SK-N-SH treated with all-trans-retinoic acid at 6 μM for 48 hours (cell line): ENCODE measurements at regions not wholly inside any gene's neighbourhood (a gene's known extent, or its start where the extent isn't known, plus 50 kb on each side); places are given as distances from the start of the nearest gene placed in this dataset.
"Not testable (repeated sequence)": the region's sequence is repeated elsewhere in the genome, so short reads cannot be mapped to it uniquely, and the experiment has no call there.

Experiments used
- ATAC-seq: fragments of 200-7000 bp; cut with Tn5 transposase; 3 replicates; pipeline ENCODE4 v1.9.1; 2020; ENCODE audit warnings: mild to moderate bottlenecking, moderate library complexity
- ARNTL ChIP-seq: fragments of 450-650 bp; formaldehyde crosslinking; IDR thresholded peaks from 2 replicates; pipeline ENCODE4 v1.5.0; 2020; ENCODE audit warnings: low read depth, mild to moderate bottlenecking, moderate library complexity, borderline replicate concordance
- BACH2 ChIP-seq: fragments of 250-450 bp; sonication (Bioruptor Pico); IDR thresholded peaks from 2 replicates; pipeline ENCODE4 v1.9.0; 2021; ENCODE audit warnings: mild to moderate bottlenecking, borderline replicate concordance
- CSDC2 ChIP-seq: fragments of 250-450 bp; sonication (Bioruptor Pico); IDR thresholded peaks from 2 replicates; pipeline ENCODE4 v1.5.0; 2020; ENCODE audit warnings: mild to moderate bottlenecking, moderate library complexity
- ESRRG ChIP-seq: fragments of 250-450 bp; sonication (Bioruptor Pico); IDR thresholded peaks from 2 replicates; pipeline ENCODE4 v1.6.1; 2021; ENCODE audit warnings: mild to moderate bottlenecking
- GLIS3 ChIP-seq: fragments of 250-450 bp; sonication (Bioruptor Pico); IDR thresholded peaks from 2 replicates; pipeline ENCODE4 v1.5.0; 2020; ENCODE audit warnings: mild to moderate bottlenecking, moderate library complexity
- ISL1 ChIP-seq: fragments of 250-450 bp; sonication (Bioruptor Pico); IDR thresholded peaks from 2 replicates; pipeline ENCODE4 v2.1.2; 2022; ENCODE audit warnings: mild to moderate bottlenecking, moderate library complexity
- OSR1 ChIP-seq: fragments of 250-450 bp; sonication (Bioruptor Pico); IDR thresholded peaks from 2 replicates; pipeline ENCODE4 v1.8.0; 2022; ENCODE audit warnings: moderate library complexity, mild to moderate bottlenecking, inconsistent platforms
- PPARA ChIP-seq: fragments of 250-450 bp; sonication (Bioruptor Pico); IDR thresholded peaks from 2 replicates; pipeline ENCODE4 v1.5.0; 2020; ENCODE audit warnings: mild to moderate bottlenecking, borderline replicate concordance
- TCF4 ChIP-seq: fragments of 250-450 bp; sonication (Bioruptor Pico); IDR thresholded peaks from 2 replicates; pipeline ENCODE4 v1.8.0; 2021; ENCODE audit warnings: mild to moderate bottlenecking, moderate library complexity, borderline replicate concordance
- TOX ChIP-seq: fragments of 250-450 bp; sonication (Bioruptor Pico); IDR thresholded peaks from 2 replicates; pipeline ENCODE4 v1.8.0; 2021; ENCODE audit warnings: mild to moderate bottlenecking, moderate library complexity, borderline replicate concordance
- ZC3H10 ChIP-seq: fragments of 250-450 bp; sonication (Bioruptor Pico); IDR thresholded peaks from 2 replicates; pipeline ENCODE4 v1.5.1; 2021; ENCODE audit warnings: mild to moderate bottlenecking, moderate library complexity
- ZFP3 ChIP-seq: fragments of 250-450 bp; sonication (Bioruptor Pico); IDR thresholded peaks from 2 replicates; pipeline ENCODE4 v1.5.0; 2020; ENCODE audit warnings: mild to moderate bottlenecking, moderate library complexity
- ZFP30 ChIP-seq: fragments of 450-650 bp; formaldehyde crosslinking; IDR thresholded peaks from 2 replicates; pipeline ENCODE4 v1.5.0; 2022; ENCODE audit warnings: mild to moderate bottlenecking, moderate library complexity
- ZNF565 ChIP-seq: fragments of 450-650 bp; formaldehyde crosslinking; conservative IDR thresholded peaks from 2 replicates; pipeline ENCODE4 v1.5.0; 2020; ENCODE audit warnings: low read depth, mild to moderate bottlenecking, moderate library complexity
- ZNF8 ChIP-seq: fragments of 450-650 bp; formaldehyde crosslinking; IDR thresholded peaks from 2 replicates; pipeline ENCODE4 v1.5.0; 2020; ENCODE audit warnings: mild to moderate bottlenecking, moderate library complexity
- TF ChIP-seq, protein P1 (sequence below): fragments of 250-450 bp; sonication (Bioruptor Pico); IDR thresholded peaks from 2 replicates; pipeline ENCODE4 v1.8.0; 2021; ENCODE audit warnings: low read depth, mild to moderate bottlenecking, moderate library complexity, borderline replicate concordance
- TF ChIP-seq, protein P2 (sequence below): fragments of 250-450 bp; sonication (Bioruptor Pico); IDR thresholded peaks from 2 replicates; pipeline ENCODE4 v1.5.0; 2020; ENCODE audit warnings: mild to moderate bottlenecking, moderate library complexity
- TF ChIP-seq, protein P3 (sequence below): fragments of 250-450 bp; sonication (Bioruptor Pico); IDR thresholded peaks from 2 replicates; pipeline ENCODE4 v1.5.1; 2020; ENCODE audit warnings: low read depth, mild to moderate bottlenecking, moderate library complexity

DNA sequence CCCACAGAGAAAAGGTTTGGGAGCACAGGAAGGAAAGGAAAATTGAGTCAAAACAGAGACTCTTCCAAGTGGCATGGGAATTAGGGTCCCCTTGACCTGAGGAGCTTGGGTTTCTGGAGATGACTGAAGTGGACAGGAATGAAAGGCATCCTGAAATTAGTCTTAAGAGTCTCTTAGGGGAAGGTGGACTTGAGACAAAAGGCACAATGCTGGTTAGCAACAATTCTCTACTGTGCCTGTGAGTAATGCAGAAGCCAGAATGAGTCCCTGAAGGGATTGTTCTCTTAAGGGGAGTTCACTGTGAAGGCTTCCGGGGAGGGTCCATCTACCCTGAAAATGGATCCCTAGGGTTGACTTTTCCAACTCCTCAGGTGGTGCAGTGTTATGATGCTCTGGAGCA is 58.4 kb upstream of the FOXE1 start (continued):
- TF ChIP-seq BACH2 (CRISPR knock-in tag) (no peak), ISL1 (no peak), OSR1 (CRISPR knock-in tag) (no peak), ZC3H10 (no peak)

DNA sequence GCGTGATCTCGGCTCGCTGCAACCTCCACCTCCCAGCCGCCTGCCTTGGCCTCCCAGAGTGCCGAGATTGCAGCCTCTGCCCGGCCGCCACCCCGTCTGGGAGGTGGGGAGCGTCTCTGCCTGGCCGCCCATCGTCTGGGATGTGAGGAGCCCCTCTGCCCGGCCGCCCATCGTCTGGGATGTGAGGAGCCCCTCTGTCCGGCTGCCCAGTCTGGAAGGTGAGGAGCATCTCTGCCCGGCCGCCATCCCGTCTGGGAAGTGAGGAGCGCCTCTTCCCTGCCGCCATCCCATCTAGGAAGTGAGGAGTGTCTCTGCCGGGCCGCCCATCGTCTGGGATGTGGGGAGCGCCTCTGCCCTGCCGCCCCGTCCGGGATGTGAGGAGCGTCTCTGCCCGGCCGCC is 56.9 kb upstream of the FOXE1 start:
- ATAC-seq = not testable (repeated sequence)

DNA sequence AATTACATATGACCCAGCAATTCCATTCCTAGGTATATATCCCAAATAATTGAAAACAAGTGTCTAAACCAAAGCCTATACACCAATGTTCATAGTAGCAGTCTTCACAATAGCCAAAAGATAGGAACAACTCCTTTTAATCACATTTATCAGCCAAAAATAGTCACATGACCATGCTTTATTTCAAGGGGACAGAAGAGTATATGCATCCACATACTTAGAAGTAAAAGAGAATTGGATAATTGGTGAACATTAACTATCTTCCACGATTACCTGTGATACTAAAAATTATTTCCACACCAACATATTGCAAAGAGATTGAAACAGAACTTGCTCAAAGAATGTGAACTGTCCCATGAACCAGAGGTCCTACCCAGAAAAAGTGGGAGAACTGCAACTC is 51.8 kb upstream of the FOXE1 start:
- no peak for ATAC-seq
- TF ChIP-seq ESRRG (no peak), ISL1 (no peak), TOX (CRISPR knock-in tag) (no peak), PPARA (no peak), ZFP30 (CRISPR knock-in tag) (no peak), CSDC2 (CRISPR knock-in tag) (no peak), ARNTL (no peak)
- TF ChIP-seq, protein P1, sequence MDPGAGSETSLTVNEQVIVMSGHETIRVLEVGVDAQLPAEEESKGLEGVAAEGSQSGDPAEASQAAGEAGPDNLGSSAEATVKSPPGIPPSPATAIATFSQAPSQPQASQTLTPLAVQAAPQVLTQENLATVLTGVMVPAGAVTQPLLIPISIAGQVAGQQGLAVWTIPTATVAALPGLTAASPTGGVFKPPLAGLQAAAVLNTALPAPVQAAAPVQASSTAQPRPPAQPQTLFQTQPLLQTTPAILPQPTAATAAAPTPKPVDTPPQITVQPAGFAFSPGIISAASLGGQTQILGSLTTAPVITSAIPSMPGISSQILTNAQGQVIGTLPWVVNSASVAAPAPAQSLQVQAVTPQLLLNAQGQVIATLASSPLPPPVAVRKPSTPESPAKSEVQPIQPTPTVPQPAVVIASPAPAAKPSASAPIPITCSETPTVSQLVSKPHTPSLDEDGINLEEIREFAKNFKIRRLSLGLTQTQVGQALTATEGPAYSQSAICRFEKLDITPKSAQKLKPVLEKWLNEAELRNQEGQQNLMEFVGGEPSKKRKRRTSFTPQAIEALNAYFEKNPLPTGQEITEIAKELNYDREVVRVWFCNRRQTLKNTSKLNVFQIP = no peak

DNA sequence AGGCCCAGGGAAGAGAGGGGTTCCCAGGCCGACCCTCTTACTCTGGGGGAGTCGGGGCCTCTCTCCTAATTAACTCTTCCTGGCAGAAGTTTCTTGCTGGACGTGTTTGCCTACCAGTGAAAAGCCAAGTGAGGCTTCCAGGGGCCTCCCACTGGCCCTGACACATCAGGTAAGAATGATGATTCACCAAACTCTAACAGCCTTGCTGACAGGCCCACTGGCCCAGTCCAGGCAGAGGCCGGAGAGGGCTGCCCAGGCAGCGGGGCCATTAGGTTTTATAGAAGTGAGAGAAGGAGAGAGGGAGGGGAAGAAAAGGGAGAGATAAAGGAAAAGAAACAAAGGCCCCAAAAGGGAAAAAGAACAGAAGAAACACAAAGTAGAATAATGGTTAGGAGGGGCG is 50.8 kb upstream of the FOXE1 start:
- ATAC-seq = 0 out of 3 replicates have a peak, but pooled peaks have one; percentile 35
- TF ChIP-seq TCF4 (CRISPR knock-in tag) = no peak
- no peak for TF ChIP-seq BACH2 (CRISPR knock-in tag)
- TF ChIP-seq, protein P2, sequence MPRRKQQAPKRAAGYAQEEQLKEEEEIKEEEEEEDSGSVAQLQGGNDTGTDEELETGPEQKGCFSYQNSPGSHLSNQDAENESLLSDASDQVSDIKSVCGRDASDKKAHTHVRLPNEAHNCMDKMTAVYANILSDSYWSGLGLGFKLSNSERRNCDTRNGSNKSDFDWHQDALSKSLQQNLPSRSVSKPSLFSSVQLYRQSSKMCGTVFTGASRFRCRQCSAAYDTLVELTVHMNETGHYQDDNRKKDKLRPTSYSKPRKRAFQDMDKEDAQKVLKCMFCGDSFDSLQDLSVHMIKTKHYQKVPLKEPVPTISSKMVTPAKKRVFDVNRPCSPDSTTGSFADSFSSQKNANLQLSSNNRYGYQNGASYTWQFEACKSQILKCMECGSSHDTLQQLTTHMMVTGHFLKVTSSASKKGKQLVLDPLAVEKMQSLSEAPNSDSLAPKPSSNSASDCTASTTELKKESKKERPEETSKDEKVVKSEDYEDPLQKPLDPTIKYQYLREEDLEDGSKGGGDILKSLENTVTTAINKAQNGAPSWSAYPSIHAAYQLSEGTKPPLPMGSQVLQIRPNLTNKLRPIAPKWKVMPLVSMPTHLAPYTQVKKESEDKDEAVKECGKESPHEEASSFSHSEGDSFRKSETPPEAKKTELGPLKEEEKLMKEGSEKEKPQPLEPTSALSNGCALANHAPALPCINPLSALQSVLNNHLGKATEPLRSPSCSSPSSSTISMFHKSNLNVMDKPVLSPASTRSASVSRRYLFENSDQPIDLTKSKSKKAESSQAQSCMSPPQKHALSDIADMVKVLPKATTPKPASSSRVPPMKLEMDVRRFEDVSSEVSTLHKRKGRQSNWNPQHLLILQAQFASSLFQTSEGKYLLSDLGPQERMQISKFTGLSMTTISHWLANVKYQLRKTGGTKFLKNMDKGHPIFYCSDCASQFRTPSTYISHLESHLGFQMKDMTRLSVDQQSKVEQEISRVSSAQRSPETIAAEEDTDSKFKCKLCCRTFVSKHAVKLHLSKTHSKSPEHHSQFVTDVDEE (CRISPR knock-in tag) = no peak
- TF ChIP-seq, protein P1 = no peak
- TF ChIP-seq ZNF565 = no peak
- TF ChIP-seq, protein P3, sequence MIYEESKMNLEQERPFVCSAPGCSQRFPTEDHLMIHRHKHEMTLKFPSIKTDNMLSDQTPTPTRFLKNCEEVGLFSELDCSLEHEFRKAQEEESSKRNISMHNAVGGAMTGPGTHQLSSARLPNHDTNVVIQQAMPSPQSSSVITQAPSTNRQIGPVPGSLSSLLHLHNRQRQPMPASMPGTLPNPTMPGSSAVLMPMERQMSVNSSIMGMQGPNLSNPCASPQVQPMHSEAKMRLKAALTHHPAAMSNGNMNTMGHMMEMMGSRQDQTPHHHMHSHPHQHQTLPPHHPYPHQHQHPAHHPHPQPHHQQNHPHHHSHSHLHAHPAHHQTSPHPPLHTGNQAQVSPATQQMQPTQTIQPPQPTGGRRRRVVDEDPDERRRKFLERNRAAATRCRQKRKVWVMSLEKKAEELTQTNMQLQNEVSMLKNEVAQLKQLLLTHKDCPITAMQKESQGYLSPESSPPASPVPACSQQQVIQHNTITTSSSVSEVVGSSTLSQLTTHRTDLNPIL = no peak
- no peak for TF ChIP-seq CSDC2 (CRISPR knock-in tag)
- no peak for TF ChIP-seq PPARA
- no peak for TF ChIP-seq ZNF8 (CRISPR knock-in tag)
- TF ChIP-seq ISL1 = no peak
- TF ChIP-seq GLIS3 (CRISPR knock-in tag) = no peak
- TF ChIP-seq ARNTL = no peak
- no peak for TF ChIP-seq ZFP3 (CRISPR knock-in tag)
- no peak for TF ChIP-seq TOX (CRISPR knock-in tag)
- TF ChIP-seq OSR1 (CRISPR knock-in tag) = no peak
- TF ChIP-seq ZFP30 (CRISPR knock-in tag) = no peak
- no peak for TF ChIP-seq ESRRG

DNA sequence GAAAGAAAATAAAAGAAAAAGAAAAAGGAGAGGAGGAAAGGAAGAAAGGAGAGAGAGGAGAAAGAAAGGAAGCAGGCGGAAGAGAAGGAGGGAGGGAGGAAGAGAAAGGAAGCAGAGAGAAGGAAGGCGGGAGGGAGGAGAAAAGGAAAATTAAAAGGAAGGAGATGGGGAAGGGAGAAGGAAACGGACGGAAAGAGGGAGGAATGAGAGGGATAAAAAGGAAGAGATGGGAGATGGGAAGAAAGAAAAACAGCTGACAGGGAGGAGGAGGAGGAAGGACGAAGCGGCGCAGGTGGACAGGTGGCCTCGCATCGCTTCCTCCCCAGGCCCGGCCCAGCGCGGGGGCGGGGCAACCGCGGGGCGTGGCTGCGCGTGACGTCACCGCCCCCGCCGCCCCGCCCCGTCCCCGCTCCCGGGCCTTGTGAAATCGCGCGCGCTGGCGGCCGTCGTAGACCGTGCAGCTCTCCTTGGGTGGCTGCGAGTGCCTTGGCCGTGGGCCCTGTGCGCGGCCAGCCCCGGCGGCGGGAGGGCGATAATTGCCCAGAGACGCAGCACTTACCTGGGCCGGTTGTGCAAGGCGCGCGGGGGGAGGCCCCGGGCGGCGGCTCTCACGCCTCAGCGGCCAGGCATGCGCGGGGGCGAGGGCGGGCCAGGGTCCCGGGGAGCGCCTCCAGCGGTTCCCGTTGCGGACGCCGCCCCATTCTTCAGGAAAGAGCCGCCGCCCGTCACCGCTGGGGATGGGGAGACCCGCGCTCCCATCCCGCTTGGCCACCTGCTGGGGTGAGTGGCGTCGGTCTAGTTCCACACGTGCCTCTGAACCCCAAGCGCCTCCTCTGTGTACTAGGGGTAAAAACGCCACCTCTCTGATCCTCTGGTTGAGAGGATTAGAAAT is 49.6 kb upstream of the FOXE1 start:
- ATAC-seq = peak; percentile 88
- TF ChIP-seq, protein P3 = no peak
- TF ChIP-seq CSDC2 (CRISPR knock-in tag) = 0 out of 2 replicates have a peak, but pooled peaks have one; percentile 10
